ENCODE measurements at regions not wholly inside any gene's neighbourhood (a gene's known extent, or its start where the extent isn't known, plus 50 kb on each side); places are given as distances from the start of the nearest gene placed in this dataset.
"Not testable (repeated sequence)": the region's sequence is repeated elsewhere in the genome, so short reads cannot be mapped to it uniquely, and the experiment has no call there.

DNA sequence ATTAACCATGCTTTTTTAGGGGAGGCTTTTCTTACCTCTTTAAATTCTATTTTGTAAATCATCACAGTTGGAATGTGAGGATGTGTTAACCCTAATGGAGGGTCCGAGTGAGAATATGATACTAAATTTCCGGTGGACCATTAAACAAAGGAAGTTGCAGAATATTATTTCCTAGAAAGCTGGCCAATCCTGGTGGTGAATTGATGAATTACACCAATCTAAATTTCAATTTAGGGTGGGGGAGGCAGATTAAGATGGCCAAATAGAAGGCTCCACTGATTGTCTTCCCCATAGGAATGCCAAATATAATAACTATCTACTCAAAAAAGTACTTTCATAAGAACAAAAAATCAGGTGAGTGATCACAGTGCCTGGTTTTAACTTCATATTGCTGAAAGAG is 1045.6 kb downstream of the GLUD2 start:
- DNase-seq = no peak

DNA sequence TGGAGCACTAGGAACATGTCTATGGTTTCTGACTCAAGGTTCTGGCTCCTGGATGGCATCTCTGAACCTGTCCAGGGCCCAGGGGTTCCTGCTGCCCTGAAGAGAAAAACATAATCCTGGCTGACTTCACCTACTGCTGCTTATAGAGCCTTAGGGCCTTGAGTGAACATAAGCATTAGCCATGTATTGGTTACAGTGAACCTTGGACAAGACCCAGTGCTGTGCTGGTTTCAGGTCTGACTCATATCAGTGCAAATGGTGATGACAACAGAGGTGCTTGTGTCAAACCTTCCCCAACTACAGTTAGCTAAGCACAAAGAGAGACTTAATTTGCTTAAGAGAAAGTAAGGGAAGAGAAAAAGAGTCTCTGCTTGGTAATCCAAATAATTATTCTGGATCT is 1047.2 kb downstream of the GLUD2 start:
- no peak for DNase-seq

DNA sequence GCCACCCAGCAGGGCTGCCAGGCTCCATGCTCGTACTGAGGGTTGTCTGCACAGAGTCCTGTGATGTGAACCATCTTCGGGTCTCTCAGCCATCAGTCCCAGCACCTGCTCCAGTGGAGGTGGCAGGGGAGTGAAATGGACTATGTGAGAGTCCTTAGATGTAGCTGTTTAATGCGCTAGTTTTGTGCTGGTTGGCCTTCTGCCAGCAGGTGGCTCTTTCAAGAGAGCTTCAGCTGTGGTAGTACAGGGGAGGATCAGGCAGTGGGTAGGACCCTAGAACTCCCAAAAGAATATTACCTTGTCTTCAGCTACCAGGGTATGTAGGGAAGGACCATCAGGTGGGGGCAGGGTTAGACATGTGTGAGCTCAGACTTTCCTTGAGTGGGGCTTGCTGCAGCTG is 1066.0 kb downstream of the GLUD2 start:
- DNase-seq = no peak

DNA sequence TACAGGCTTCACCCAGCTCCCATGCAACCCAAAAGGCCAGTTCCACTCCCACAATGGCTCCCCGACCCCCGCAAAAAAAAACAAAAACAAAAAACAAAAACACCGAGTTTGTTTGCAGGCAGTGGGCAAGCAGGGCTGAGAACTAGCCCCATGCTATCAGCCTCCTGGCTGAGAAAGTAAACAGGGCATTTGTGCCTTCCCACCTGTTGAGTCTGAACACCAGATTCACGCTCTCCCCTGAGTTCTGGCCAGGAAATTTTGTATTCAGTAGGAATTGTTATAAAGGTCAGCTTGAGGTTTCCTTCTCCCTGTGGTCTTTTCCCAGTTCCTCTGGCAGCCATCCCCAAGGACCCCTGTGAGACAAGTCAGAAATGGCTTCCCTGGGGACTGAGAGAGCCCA is 1066.5 kb downstream of the GLUD2 start:
- DNase-seq = no peak

DNA sequence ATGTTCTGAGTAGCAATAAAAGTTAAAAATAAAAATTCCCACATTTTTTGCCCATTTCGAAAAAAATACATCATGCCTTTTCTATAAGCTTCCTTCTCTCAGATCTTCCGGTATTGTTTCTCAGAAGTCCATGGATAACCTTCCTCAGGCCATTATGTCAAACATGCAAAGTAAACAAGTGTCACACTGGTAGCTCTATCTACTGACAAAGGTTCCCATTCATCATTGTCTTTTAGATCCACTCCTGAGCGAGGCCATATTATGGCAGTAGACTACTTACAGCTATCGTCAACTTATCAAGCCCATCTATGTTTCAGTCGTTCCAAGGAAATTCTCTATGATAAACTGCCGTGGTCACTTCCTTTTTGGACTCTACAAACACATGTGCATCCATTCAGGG is 1068.2 kb downstream of the GLUD2 start:
- no peak for DNase-seq

DNA sequence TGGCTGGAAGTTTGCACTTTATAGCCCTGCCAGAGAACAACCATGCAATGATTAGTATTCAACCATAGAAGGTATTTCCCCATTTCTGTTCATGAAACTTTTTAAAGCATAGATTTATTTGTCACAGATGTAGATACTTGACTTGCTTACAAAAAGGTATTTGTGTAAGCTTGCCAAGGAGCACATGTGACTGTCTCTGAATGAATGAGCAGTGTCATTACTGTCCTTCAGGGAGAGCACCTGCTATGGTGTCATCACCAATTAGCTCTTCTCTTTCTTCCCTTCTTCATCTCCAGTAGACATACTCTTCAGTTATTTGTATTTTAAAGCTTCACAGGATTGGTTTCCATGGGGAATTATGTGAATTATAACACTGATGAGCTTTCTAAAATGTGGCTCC is 1064.7 kb upstream of the GRIA3 start:
- no peak for DNase-seq

DNA sequence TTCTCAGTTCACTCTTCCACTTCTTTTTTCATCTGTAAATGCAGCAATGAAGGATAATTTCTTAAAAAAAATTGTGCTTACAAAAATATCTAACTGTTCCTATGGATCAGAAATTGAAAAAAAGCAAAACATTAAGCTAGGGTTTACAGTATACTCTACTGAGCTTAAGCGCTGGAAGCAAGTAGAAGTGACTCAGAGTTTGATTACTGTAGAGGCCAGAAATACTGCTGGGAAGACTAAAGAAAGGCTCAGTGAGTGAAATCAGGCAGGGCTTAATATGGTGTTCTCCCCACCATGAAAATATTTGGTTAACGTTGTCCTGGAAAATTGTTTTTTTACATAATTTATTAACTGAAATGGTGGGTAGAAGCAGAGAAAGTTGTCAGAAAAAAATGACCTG is 1061.8 kb upstream of the GRIA3 start:
- no peak for DNase-seq

DNA sequence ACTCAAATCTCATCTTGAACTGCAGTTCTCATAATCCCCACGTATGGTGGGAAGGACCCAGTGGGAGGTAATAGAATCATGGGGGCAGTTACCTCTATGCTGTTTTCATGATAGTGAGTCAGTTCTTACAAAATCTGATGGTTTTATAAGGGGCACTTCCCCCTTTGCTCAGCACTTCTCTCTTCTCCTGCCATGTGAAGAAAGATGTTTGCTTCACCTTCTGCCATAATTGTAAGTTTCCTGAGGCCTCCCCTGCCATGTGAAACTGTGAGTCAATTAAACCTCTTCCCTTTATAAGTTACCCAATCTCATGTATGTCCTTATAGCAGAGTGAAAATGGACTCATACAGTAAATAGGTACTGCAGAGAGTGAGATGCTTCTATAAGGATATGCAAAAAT is 1050.6 kb upstream of the GRIA3 start:
- DNase-seq = no peak

DNA sequence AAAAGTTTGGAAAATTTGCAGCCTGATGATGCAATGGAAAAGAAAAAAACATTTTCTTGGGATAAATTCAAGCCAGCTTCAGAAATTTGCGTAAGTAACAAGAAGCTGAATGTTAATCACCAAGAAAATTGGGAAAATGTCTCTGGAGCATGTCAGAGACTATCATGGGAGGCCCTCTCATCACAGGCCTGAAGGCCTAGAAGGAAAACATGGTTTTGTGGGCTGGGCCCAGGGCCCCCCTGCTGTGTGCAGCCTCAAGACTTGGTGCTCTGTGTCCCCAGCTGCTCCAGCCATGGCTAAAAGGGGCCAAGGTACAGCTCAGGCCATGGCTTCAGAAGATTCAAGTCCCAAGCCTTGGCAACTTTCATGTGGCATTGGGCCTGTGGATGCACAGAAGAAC is 1049.8 kb upstream of the GRIA3 start:
- DNase-seq = no peak

DNA sequence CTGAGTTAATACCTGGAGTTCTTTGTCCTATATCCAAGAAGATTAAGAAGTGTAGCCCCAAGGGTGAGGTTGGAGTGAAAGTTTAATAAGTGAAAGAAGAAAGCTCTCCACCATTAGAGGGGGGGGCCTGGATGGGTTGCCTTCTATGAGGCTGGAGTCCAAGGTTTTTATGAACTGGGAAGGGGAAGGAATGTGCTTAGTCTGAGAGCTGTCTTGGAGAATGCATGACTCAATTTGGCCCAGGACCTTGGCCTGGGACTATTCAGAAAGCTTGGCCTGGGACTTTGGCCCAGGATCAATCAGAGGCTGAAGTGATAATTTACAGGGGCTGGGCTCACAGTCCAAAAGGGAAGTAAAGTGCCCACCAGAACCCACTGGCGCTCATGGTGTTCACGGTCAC is 1049.0 kb upstream of the GRIA3 start:
- DNase-seq = no peak

DNA sequence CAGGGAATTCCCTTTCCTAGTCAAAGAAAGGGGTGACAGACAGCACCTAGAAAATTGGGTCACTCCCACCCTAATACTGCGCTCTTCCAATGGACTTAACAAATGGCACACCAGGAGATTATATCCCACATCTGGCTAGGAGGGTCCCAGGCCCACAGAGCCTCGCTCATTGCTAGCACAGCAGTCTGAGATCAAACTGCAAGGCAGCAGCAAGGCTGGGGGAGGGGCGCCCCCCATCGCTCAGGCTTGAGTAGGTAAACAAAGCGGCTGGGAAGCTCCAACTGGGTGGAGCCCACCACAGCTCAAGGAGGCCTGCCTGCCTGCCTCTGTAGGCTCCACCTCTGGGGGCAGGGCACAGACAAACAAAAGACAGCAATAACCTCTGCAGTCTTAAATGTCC is 1043.9 kb upstream of the GRIA3 start:
- DNase-seq = not testable (repeated sequence)

DNA sequence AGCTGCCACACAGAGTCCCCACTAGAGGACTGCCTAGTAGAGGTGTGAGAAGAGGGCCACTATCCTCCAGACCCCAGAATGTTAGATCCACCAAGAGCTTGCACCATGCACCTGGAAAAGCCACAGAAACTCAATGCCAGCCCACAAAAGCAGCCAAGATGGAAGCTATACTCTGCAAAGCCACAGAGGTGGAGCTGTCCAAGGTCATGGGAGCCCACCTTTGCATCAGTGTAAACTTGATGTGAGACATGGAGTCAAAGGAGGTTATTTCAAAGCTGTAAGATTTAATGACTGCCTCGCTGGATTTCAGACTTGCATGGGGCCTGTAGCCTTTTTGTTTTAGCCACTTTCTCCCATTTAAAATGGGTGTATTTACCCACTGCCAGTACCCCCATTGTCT is 1030.1 kb upstream of the GRIA3 start:
- no peak for DNase-seq

DNA sequence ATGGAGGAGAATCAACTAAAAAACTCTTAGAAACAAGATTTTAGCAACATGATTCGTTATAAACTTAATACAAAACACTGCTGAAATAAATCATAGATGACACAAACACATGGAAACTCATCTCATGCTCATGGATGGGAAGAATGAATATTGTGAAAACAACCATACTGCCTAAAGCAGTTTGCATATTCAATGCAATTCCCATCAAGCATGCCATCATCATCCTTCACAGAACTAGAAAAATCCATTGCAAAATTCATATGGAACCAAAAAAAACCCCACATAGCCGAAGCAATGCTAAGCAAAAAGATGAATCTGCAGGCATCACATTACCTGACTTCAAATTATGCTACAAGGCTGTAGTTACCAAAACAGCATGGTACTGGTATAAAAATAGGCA is 1015.8 kb upstream of the GRIA3 start:
- DNase-seq = no peak

DNA sequence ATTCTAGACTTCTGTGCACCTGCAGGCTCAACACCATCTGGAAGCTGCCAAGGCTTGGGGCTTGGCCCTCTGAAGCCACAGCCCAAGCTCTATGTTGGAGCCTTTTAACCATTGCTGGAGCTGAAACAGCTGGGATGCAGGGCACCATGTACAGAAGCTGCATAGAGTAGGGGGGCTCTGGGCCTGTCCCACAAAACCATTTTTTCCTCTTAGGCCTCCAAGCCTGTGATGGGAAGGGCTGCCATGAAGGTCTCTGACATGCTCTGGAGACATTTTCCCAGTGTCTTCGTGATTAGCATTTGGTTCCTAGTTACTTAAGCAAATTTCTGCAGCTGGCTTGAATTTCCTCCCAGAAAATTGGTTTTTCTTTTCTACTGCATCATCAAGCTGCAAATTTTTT is 999.3 kb upstream of the GRIA3 start:
- no peak for DNase-seq

DNA sequence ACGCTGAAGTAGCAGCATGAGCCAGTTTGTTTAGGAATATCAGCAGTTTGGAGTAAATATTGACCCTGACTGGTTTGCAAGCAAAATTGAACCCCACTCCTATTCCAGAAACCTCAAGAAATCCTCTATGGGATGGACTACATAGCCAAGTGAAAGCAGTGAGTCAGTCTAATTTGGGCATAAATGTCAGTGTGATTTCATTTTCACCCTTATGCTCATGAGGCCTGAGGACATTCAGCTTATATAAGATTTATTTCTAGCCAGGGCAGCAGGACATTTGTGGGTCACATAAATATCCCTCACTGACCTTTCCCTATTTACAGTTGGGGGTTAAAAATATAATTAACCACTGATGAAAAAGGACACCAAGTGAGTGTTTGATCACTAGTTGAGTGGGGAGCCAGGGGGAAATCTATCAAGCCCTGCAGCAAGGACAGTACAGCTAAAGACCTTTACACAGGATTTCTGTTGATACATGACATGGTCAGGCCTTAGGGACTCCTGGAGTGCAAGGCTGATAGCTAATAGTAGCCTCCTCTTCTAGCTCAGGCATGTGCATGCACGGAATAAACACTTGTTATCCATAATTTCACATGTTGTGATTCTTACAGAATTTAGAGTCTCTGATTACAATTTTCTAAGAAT is 996.9 kb upstream of the GRIA3 start:
- DNase-seq = no peak

DNA sequence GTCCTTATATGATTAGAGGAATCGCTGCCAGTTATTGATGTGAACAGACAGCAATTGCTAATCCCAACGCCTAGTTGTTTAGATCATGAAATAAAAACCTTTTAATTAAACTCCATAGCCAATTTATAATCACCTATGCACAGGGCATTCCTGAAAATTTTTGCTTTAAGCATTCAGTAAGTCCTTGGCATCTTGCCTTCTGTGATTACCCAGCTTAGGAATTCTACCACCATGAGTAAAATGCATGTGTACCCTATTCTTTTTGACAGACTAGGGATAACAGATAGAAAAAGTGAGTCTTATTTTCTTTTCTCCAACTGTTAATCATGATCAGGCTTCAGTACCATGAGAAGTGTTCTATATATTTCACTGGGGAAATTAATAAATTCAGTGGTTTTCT is 995.3 kb upstream of the GRIA3 start:
- no peak for DNase-seq

DNA sequence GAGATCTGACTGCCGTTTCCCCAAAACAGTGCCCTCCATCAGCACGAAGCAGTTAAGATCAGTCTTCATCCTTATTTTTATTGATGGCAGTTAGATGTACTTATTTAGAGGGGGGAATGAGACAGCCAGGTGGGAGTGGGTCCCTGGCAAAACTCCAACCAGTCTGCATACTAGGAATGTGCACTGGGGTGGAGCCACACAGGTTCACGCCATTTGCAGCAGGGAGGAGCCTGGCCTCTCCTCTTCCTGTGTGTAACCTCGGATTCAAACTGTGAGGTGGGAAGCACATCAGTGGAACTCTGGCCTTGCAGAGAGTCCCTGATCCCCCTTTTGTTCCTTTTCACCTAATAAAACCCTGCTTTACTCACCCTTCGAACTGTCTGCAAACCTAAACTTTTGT is 987.7 kb upstream of the GRIA3 start:
- DNase-seq = no peak

DNA sequence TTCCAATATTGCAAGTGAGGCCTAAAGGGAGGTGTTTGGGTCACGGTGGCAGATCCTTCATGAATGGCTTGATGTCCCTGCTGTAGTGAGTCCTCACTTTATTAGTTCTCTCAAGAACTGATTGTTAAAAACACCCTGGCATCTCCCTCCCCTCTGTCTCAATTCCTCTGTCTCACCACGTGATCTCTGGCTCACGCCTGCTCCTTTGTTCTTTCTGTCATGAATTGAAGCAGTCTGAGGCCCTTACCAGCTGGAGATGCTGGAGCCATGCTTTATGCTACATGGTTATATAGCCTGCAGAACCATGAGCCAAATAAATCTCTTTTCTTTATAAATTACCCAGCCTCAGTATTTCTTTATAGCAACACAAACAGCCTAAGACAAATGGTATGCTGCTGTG is 980.7 kb upstream of the GRIA3 start:
- no peak for DNase-seq

DNA sequence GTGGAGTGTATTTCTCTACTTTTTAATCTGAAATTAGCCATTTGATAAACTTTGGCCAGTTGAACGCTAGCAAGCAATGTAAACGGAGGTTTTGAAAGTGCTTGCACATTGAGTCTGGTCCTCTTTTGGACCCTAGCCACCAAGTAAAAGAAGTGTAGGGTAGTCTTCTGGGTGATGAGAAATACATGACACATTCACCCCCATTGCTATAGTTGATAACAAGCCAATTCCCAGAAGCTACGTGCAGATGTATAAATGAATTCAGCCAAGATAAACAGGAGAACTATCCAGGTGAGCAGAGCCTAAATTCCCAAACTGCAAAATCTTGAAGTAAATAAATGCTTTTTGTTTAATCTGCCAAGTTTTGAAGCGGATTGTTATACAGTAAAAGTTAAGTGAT is 965.4 kb upstream of the GRIA3 start:
- DNase-seq = no peak

DNA sequence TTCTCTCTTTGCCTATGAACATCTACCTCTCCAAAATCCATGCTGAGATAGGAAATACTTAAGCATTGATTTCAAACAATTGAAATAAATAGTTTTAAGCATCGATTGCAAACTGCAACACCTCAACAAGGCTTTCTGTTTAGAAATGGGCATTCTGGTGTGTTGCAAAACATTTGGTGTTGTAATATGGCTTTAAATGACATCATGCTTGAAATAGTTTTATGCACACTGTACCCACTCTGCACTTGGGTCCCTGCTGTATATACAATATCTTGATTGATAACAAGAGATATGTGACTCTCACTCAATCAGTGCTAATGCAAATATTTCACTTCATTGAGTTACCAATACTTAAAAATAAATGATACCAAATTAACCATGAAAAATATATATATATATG is 964.9 kb upstream of the GRIA3 start:
- no peak for DNase-seq

DNA sequence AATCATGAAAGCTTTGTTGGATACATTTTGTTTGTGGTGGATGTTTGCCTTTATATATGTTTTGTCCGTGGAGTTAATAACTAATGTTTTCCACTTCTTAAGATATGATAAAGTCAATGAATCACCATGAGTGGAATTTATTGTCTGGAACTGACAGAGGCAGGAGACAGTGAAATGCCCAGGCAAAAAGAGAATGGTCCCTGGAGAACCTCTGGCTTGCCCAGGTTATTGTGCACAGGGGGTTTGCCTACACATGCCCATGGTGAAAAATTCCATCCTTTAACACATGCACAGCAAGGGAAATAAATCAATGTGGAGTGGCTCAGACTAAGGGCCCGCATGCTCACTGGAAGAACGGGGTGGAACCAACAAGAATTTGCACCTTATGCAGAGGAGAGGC is 964.3 kb upstream of the GRIA3 start:
- no peak for DNase-seq

DNA sequence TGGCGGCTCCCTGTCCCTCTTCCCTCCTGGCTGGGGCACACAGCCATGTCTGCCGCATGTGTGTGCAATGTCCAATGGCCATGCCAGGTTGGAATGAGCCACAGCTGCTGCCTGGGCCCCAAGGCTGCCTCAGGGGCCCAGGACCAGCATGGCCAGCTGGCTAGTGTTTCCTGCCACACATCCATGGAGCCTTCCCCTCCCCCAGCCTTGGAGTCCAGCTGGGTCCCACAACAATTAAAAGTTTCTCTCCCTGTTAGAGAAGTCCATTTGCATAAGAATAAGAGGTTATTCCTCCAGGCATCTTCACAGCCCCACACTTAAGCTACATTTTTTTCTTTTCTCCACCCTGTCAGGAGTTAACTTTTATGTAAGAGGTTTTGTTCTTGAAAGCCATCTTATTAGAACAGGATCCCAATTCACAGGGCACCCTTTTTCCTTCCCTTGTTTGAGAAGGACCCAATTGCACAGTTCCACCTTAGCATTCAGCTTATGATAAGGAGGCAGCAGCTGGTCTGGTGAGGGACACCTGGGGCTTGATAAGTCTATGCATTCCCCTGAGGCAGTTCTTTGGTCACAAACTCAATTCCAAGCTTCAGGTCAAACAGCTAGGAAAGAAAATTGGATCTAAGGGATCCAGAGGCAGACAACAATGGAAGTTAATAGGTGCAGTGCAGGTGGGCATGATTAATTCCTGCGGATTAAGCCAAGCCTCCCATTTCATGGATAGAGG is 963.3 kb upstream of the GRIA3 start:
- no peak for DNase-seq

DNA sequence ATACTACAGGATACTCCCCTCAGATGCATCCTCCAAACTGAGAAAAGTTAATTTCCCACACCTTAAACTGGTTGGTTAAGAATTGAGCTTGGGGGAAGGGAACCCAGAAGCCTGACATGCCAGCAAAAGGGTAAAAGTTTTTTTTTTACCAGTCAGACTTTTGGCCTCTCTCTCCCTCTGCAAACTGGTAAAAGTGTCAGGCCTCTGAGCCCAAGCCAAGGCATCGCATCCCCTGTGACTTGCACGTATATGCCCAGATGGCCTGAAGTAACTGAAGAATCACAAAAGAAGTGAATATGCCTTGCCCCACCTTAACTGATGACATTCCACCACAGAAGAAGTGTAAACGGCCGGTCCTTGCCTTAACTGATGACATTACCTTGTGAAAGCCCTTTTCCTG is 962.3 kb upstream of the GRIA3 start:
- not testable (repeated sequence) for DNase-seq

DNA sequence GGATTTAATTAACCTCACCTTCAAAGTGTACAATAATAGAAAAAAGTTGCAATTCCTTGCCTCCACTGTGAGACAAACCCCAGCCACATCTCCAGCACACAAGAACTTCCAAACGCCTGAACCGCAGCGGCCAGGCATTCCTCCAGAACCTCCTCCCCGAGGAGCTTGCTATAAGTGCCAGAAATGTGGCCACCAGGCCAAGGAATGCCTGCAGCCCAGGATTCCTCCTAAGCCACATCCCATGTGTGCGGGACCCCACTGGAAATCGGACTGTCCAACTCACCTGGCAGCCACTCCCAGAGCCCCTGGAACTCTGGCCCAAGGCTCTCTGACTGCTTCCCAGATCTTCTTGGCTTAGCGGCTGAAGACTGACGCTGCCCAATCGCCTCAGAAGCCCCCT is 959.9 kb upstream of the GRIA3 start:
- not testable (repeated sequence) for DNase-seq

DNA sequence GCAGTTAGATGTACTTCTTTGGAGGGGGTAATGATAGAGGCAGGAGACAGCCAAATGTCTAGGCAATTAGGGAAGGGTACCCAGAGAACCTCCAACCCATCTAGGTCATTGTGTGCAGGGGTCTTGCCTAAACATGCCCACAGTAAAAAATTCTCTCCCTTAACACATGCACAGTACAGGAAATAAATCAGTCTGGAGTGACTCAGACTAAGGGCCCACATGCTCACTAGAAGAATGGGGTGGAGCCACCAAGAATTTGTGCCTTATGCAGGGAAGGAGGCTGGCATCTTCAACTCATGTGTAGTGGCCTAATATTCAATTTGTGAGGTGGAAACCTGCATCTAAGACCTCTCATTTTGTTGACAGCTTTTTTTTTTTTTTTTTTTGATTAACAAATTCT is 945.3 kb upstream of the GRIA3 start:
- DNase-seq = no peak

Data from NCI-H2081 (cell line).